Neural cell (in vitro differentiated cells): ENCODE measurements at regions not wholly inside any gene's neighbourhood (a gene's known extent, or its start where the extent isn't known, plus 50 kb on each side); places are given as distances from the start of the nearest gene placed in this dataset.

Experiments used
- POLR2AphosphoS5 ChIP-seq: IDR thresholded peaks from 2 replicates; pipeline ENCODE4 v1.6.1; 2012
- SMC3 ChIP-seq: fragments of 450-650 bp; conservative IDR thresholded peaks from 2 replicates; pipeline ENCODE4 v1.6.1; 2014; ENCODE audit warnings: antibody characterized with exemption, mild to moderate bottlenecking, moderate library complexity; ENCODE audit not compliant: poor library complexity
- TAF1 ChIP-seq: IDR thresholded peaks from 2 replicates; pipeline ENCODE4 v1.6.1; 2012; ENCODE audit warnings: low read depth

DNA sequence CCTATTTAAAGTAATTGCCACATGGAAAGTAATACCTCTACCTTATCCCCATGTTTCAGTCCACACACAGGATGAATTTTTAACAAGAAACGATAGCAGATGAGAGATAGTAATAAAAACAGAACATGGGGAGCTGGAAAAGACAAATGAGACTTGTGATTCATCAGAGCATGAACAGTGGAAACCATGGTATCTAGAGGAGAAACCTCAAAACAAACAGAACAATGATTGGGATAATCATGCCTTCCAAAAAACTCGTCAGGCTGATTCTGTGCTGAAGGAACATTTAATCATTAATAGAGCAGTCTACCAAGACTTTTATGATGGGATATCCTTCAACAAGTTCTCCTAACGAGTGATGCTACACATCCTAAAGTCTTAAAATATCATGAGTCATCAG, 1390.7 kb downstream of the FSCB start:
- no peak for TF ChIP-seq POLR2AphosphoS5
- TF ChIP-seq TAF1, result no peak
- no peak for TF ChIP-seq SMC3
